NCI-H187 (cell line): ENCODE measurements at regions not wholly inside any gene's neighbourhood (a gene's known extent, or its start where the extent isn't known, plus 50 kb on each side); places are given as distances from the start of the nearest gene placed in this dataset.

Experiments
- DNase-seq, 2 experiments: peaks; one replicate each; lab custom pipeline; 2025; lab: John Stamatoyannopoulos, UW

- no peak for DNase-seq
Observed at GRCh38 chr2:12027136-12027535, 280.7 kb downstream of the LPIN1 start.

GRCh38 chr2:12031866-12032265, 285.4 kb downstream of the LPIN1 start:
- no peak for DNase-seq

- DNase-seq = no peak
Observed at GRCh38 chr2:12032398-12032797, 286.0 kb downstream of the LPIN1 start.

- DNase-seq = no peak
Observed at GRCh38 chr2:12032975-12033374, 286.5 kb downstream of the LPIN1 start.

GRCh38 chr2:12033494-12033893, 287.1 kb downstream of the LPIN1 start:
- no peak for DNase-seq

- DNase-seq = no peak
Observed at GRCh38 chr2:12034382-12034781, 287.9 kb downstream of the LPIN1 start.

- no peak for DNase-seq
Observed at GRCh38 chr2:12035029-12035720, 288.7 kb downstream of the LPIN1 start.

- DNase-seq = no peak
Observed at GRCh38 chr2:12035956-12036639, 289.7 kb downstream of the LPIN1 start.

GRCh38 chr2:12036640-12036983, 290.2 kb downstream of the LPIN1 start:
- peak in 1 of 2 experiments; percentile 13 for DNase-seq

GRCh38 chr2:12037301-12037700, 290.9 kb downstream of the LPIN1 start:
- no peak for DNase-seq

GRCh38 chr2:12041236-12041635, 294.8 kb downstream of the LPIN1 start:
- no peak for DNase-seq

GRCh38 chr2:12043131-12043530, 296.7 kb downstream of the LPIN1 start:
- no peak for DNase-seq

- DNase-seq = no peak
Observed at GRCh38 chr2:12044857-12045256, 298.4 kb downstream of the LPIN1 start.

GRCh38 chr2:12045864-12046291, 299.4 kb downstream of the LPIN1 start:
- DNase-seq = no peak

- no peak for DNase-seq
Observed at GRCh38 chr2:12046641-12047040, 300.2 kb downstream of the LPIN1 start.

GRCh38 chr2:12047761-12048160, 301.3 kb downstream of the LPIN1 start:
- DNase-seq = no peak

GRCh38 chr2:12048550-12048949, 302.1 kb downstream of the LPIN1 start:
- DNase-seq = no peak

- no peak for DNase-seq
Observed at GRCh38 chr2:12050396-12050795, 304.0 kb downstream of the LPIN1 start.

GRCh38 chr2:12051831-12052230, 305.4 kb downstream of the LPIN1 start:
- no peak for DNase-seq

- no peak for DNase-seq
Observed at GRCh38 chr2:12052796-12053195, 306.4 kb downstream of the LPIN1 start.

GRCh38 chr2:12054956-12055618, 308.7 kb downstream of the LPIN1 start:
- DNase-seq = no peak

GRCh38 chr2:12057436-12058166, 311.2 kb downstream of the LPIN1 start:
- no peak for DNase-seq
